Activated B cell treated with CpG ODN at 0.5 μM for 24 hours (primary cell): ENCODE measurements at regions not wholly inside any gene's neighbourhood (a gene's known extent, or its start where the extent isn't known, plus 50 kb on each side); places are given as distances from the start of the nearest gene placed in this dataset.

ENCODE experiments used
- ATAC-seq: fragments of 200-7000 bp; cut with Tn5 transposase; one replicate; pipeline ENCODE4 v1.10.0; 2021; ENCODE audit warnings: low read depth, mild to moderate bottlenecking, moderate library complexity
- CTCF ChIA-PET: fragments of 350-600 bp; sonication (Branson Sonifier 250); formaldehyde crosslinking; loops from one replicate; lab custom pipeline; 2021; ENCODE audit warnings: antibody characterized with exemption; lab: Charles Lee
- POLR2A ChIA-PET: fragments of 350-600 bp; sonication (Branson Sonifier 250); formaldehyde crosslinking; loops from one replicate; lab custom pipeline; 2021; ENCODE audit warnings: antibody characterized with exemption; lab: Charles Lee
- DNase-seq: peaks from one replicate; pipeline ENCODE4 v3.0.0; 2022
- H3K27ac Mint-ChIP-seq: one replicate; pipeline ENCODE4 v1.8.0; 2020; ENCODE audit warnings: mixed read lengths
- H3K27me3 Mint-ChIP-seq: one replicate; pipeline ENCODE4 v1.8.0; 2021; ENCODE audit warnings: mixed read lengths
- H3K36me3 Mint-ChIP-seq: one replicate; pipeline ENCODE4 v1.8.0; 2021; ENCODE audit warnings: low read depth, mixed read lengths
- H3K4me1 Mint-ChIP-seq: one replicate; pipeline ENCODE4 v1.8.0; 2021; ENCODE audit warnings: mixed read lengths
- H3K4me3 Mint-ChIP-seq: one replicate; pipeline ENCODE4 v1.8.0; 2020; ENCODE audit warnings: mild to moderate bottlenecking, mixed read lengths
- H3K9me3 Mint-ChIP-seq: one replicate; pipeline ENCODE4 v1.8.0; 2020; ENCODE audit warnings: mixed read lengths
- CTCF ChIP-seq: fragments of 200-600 bp; IDR thresholded peaks from one replicate; pipeline ENCODE4 v1.8.0; 2022; ENCODE audit warnings: antibody characterized with exemption, mild to moderate bottlenecking
- intact Hi-C: fragments of 100-400 bp; cut with micrococcal nuclease; formaldehyde crosslinking; loops from one replicate; pipeline ENCODE4 v1.15.1; 2024

- ChIA-PET CTCF (no interaction called here), POLR2A (no interaction called here)
- TF ChIP-seq CTCF = no peak
- no peak overlapping the region for H3K27ac Mint-ChIP-seq
- intact Hi-C loops = no loop called here
- no peaks in the 10 kb centered on the region for H3K27me3 Mint-ChIP-seq
- H3K9me3 Mint-ChIP-seq = no peaks in the 10 kb centered on the region
- H3K36me3 Mint-ChIP-seq = no peaks in the 10 kb centered on the region
- H3K4me1 Mint-ChIP-seq = no peaks in the 10 kb centered on the region
- ATAC-seq (no peak), DNase-seq (no peak)
- H3K4me3 Mint-ChIP-seq = no peak overlapping the region
Measured at GRCh38 chr5:28214292-28214691, 1175.9 kb upstream of the CDH9 start.

- Mint-ChIP-seq H3K9me3 (no peaks in the 10 kb centered on the region), H3K4me1 (no peaks in the 10 kb centered on the region), H3K36me3 (no peaks in the 10 kb centered on the region), H3K27ac (no peak overlapping the region), H3K27me3 (no peaks in the 10 kb centered on the region), H3K4me3 (no peak overlapping the region)
- DNase-seq (no peak), ATAC-seq (no peak)
- CTCF ChIA-PET = no interaction called here
- no peak for TF ChIP-seq CTCF
- intact Hi-C loops = no loop called here
- POLR2A ChIA-PET = no interaction called here
Measured at GRCh38 chr5:28208356-28208755, 1170.0 kb upstream of the CDH9 start.

- H3K4me3 Mint-ChIP-seq = no peak overlapping the region
- no peak overlapping the region for H3K27ac Mint-ChIP-seq
- TF ChIP-seq CTCF = no peak
- H3K9me3 Mint-ChIP-seq = peaks cover 13% of the 10 kb centered on the region
- DNase-seq = no peak
- H3K27me3 Mint-ChIP-seq = no peaks in the 10 kb centered on the region
- ChIA-PET CTCF (no interaction called here), POLR2A (no interaction called here)
- intact Hi-C loops = no loop called here
- ATAC-seq = no peak
- no peaks in the 10 kb centered on the region for H3K4me1 Mint-ChIP-seq
- no peaks in the 10 kb centered on the region for H3K36me3 Mint-ChIP-seq
Measured at GRCh38 chr5:28190011-28190410, 1151.6 kb upstream of the CDH9 start.

GRCh38 chr5:28174691-28175090 is 1136.3 kb upstream of the CDH9 start:
- CTCF ChIA-PET = no interaction called here
- POLR2A ChIA-PET = no interaction called here
- H3K4me1 Mint-ChIP-seq = no peaks in the 10 kb centered on the region
- intact Hi-C loops = no loop called here
- DNase-seq = no peak
- H3K9me3 Mint-ChIP-seq = peaks cover 3% of the 10 kb centered on the region
- H3K4me3 Mint-ChIP-seq = no peak overlapping the region
- no peaks in the 10 kb centered on the region for H3K27me3 Mint-ChIP-seq
- no peak overlapping the region for H3K27ac Mint-ChIP-seq
- no peak for TF ChIP-seq CTCF
- no peak for ATAC-seq
- no peaks in the 10 kb centered on the region for H3K36me3 Mint-ChIP-seq

GRCh38 chr5:28165096-28165495 is 1126.7 kb upstream of the CDH9 start:
- CTCF ChIA-PET = no interaction called here
- intact Hi-C loops = no loop called here
- H3K9me3 Mint-ChIP-seq = peaks cover 13% of the 10 kb centered on the region
- DNase-seq (no peak), ATAC-seq (no peak)
- POLR2A ChIA-PET = no interaction called here
- no peak overlapping the region for H3K4me3 Mint-ChIP-seq
- TF ChIP-seq CTCF = no peak
- no peaks in the 10 kb centered on the region for H3K4me1 Mint-ChIP-seq
- H3K27me3 Mint-ChIP-seq = no peaks in the 10 kb centered on the region
- no peak overlapping the region for H3K27ac Mint-ChIP-seq
- no peaks in the 10 kb centered on the region for H3K36me3 Mint-ChIP-seq
